ENCODE measurements at regions not wholly inside any gene's neighbourhood (a gene's known extent, or its start where the extent isn't known, plus 50 kb on each side); places are given as distances from the start of the nearest gene placed in this dataset.

DNA sequence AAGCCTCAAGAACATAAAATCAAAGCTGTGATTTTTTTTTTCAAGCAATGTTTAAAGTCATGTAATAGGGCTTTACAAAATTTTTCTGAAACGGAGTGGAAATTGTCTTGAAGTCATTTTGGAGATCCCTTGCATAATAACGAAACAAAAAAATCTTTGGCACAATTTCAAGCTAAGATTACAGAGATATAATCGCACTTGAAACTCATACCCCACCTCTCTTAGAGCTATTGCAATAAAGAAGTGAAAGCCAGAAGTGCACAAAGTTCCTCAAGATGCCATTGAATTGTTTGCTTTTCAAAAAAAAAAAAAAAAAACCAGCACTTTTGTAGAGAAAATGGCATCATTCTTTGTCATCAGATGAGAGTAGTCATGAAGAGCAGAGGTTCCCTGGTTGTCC is 152.3 kb downstream of the PAX3 start:
- TF ChIP-seq, protein P1, sequence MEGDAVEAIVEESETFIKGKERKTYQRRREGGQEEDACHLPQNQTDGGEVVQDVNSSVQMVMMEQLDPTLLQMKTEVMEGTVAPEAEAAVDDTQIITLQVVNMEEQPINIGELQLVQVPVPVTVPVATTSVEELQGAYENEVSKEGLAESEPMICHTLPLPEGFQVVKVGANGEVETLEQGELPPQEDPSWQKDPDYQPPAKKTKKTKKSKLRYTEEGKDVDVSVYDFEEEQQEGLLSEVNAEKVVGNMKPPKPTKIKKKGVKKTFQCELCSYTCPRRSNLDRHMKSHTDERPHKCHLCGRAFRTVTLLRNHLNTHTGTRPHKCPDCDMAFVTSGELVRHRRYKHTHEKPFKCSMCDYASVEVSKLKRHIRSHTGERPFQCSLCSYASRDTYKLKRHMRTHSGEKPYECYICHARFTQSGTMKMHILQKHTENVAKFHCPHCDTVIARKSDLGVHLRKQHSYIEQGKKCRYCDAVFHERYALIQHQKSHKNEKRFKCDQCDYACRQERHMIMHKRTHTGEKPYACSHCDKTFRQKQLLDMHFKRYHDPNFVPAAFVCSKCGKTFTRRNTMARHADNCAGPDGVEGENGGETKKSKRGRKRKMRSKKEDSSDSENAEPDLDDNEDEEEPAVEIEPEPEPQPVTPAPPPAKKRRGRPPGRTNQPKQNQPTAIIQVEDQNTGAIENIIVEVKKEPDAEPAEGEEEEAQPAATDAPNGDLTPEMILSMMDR (IDR thresholded peaks at IDR 0.05) = no peak
- no peak for TF ChIP-seq POLR2A (IDR thresholded peaks at IDR 0.05)
